PC-3 (cell line): ENCODE measurements at regions not wholly inside any gene's neighbourhood (a gene's known extent, or its start where the extent isn't known, plus 50 kb on each side); places are given as distances from the start of the nearest gene placed in this dataset.

Experiments used
- CTCF ChIP-seq: fragments of 300-600 bp; sonication (generic); conservative IDR thresholded peaks from 2 replicates; pipeline ENCODE4 v1.5.1; 2017; ENCODE audit warnings: antibody characterized with exemption, low read depth, mild to moderate bottlenecking, low read length
- EZH2 ChIP-seq: fragments of 300-600 bp; sonication (generic); IDR thresholded peaks from one replicate; pipeline ENCODE4 v1.6.1; 2017; ENCODE audit warnings: antibody characterized with exemption, mild to moderate bottlenecking, low read length; ENCODE audit not compliant: unreplicated experiment
- EZH2phosphoT487 ChIP-seq: fragments of 300-600 bp; sonication (generic); IDR thresholded peaks from 2 replicates; pipeline ENCODE4 v1.6.1; 2018; ENCODE audit warnings: mild to moderate bottlenecking, antibody characterized with exemption, low read length, borderline replicate concordance

GRCh38 chr6:140849456-140849855, 1283.3 kb upstream of the GJE1 start:
- no peak for TF ChIP-seq CTCF
- TF ChIP-seq EZH2phosphoT487 = no peak
- TF ChIP-seq EZH2 = no peak
